Right hindlimb (tissue), 1 donor: ENCODE measurements at regions not wholly inside any gene's neighbourhood (a gene's known extent, or its start where the extent isn't known, plus 50 kb on each side); places are given as distances from the start of the nearest gene placed in this dataset.
"Not testable (repeated sequence)": the region's sequence is repeated elsewhere in the genome, so short reads cannot be mapped to it uniquely, and the experiment has no call there.

Experiments used
- DNase-seq: peaks from one replicate; pipeline ENCODE4 v3.0.0-alpha.2; 2018

GRCh38 chr2:41329040-41329439 lies 718.8 kb upstream of the PKDCC start:
- DNase-seq, result no peak

GRCh38 chr2:41334159-41334558 lies 713.7 kb upstream of the PKDCC start:
- no peak for DNase-seq

- DNase-seq, result not testable (repeated sequence)
Observed at GRCh38 chr2:41335573-41335972, 712.2 kb upstream of the PKDCC start.

GRCh38 chr2:41337956-41338355 lies 709.9 kb upstream of the PKDCC start:
- DNase-seq, result no peak

- no peak for DNase-seq
Observed at GRCh38 chr2:41344529-41344928, 703.3 kb upstream of the PKDCC start.

- no peak for DNase-seq
Observed at GRCh38 chr2:41353060-41353459, 694.8 kb upstream of the PKDCC start.

GRCh38 chr2:41355794-41356193 lies 692.0 kb upstream of the PKDCC start:
- DNase-seq, result no peak

- no peak for DNase-seq
Observed at GRCh38 chr2:41364842-41365241, 683.0 kb upstream of the PKDCC start.

GRCh38 chr2:41375901-41376300 lies 671.9 kb upstream of the PKDCC start:
- no peak for DNase-seq

GRCh38 chr2:41377837-41378236 lies 670.0 kb upstream of the PKDCC start:
- no peak for DNase-seq

GRCh38 chr2:41378420-41378819 lies 669.4 kb upstream of the PKDCC start:
- no peak for DNase-seq

- DNase-seq, result no peak
Observed at GRCh38 chr2:41379496-41380221, 668.2 kb upstream of the PKDCC start.

GRCh38 chr2:41381701-41382100 lies 666.1 kb upstream of the PKDCC start:
- DNase-seq, result no peak

- no peak for DNase-seq
Observed at GRCh38 chr2:41387519-41387918, 660.3 kb upstream of the PKDCC start.

- no peak for DNase-seq
Observed at GRCh38 chr2:41393621-41394020, 654.2 kb upstream of the PKDCC start.

- DNase-seq, result no peak
Observed at GRCh38 chr2:41394541-41394940, 653.3 kb upstream of the PKDCC start.

GRCh38 chr2:41395692-41396091 lies 652.1 kb upstream of the PKDCC start:
- DNase-seq, result no peak

- no peak for DNase-seq
Observed at GRCh38 chr2:41399437-41400087, 648.3 kb upstream of the PKDCC start.

- DNase-seq, result no peak
Observed at GRCh38 chr2:41400088-41400665, 647.6 kb upstream of the PKDCC start.

- no peak for DNase-seq
Observed at GRCh38 chr2:41405441-41405840, 642.4 kb upstream of the PKDCC start.

GRCh38 chr2:41409328-41409727 lies 638.5 kb upstream of the PKDCC start:
- no peak for DNase-seq

GRCh38 chr2:41410011-41410410 lies 637.8 kb upstream of the PKDCC start:
- DNase-seq, result no peak

GRCh38 chr2:41413813-41414485 lies 633.9 kb upstream of the PKDCC start:
- DNase-seq, result no peak
